ENCODE measurements at regions not wholly inside any gene's neighbourhood (a gene's known extent, or its start where the extent isn't known, plus 50 kb on each side); places are given as distances from the start of the nearest gene placed in this dataset.

DNA sequence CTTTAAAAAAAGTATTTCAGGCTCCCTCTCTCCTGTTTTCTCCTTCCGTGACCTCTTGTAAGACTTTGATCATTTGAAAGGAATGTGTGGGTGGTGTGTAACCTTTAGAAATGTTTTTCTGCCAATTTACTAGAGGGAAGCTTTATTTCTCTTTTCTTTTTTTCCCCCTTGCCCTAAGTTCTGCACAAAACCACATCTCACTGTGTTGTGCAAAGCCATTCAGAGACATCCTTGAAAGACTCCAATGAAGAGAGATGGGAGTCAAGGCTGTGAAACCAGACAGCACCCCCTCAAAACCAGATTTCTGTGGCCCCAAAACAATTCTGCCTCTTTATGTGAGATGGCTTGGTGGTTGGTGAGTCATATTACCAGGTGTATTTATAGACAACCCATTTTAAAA, 184.6 kb upstream of the ERBB4 start:
- 65% methylated on average over 1 of the region's 1 CpG for WGBS (ENCODE audit: low lambda C conversion rate)
- CTCF ChIA-PET, result no interaction called here
- DNase-seq, result no peak

DNA sequence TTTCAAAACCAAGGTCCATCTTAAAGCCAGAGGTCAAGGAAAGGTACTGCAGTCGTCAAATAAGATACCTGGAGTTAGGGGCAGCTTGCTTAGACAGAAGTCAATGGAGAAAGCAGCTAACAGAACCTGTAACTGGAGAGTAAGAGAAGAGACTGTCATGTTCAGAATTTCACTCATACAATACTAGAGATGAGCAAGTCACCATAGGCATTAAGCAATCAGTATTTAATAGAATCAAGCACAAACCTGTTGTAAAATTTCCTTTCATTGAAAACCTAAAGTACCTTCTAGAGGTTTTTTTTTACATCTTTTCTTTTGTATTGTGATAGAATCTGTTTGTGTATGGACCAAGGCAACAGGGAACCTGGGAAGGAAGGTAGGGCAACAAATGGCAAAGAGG, 183.4 kb upstream of the ERBB4 start:
- Histone ChIP-seq H4K20me1 (ENCODE audit: insufficient read depth) (no peaks in the 10 kb centered on the region), H3F3A (replicated peaks; ENCODE audit: insufficient read depth) (no peaks in the 10 kb centered on the region), H3K27ac (ENCODE audit: low read depth in 2 of 2, low read length in 1 of 2) (no peak overlapping the region), H3K9me2 (no peaks in the 10 kb centered on the region), H3K4me1 (ENCODE audit: control insufficient read depth in 1 of 2, insufficient read depth in 2 of 2, low read depth in 1 of 2, low read length in 1 of 2) (no peaks in the 10 kb centered on the region), H3K4me2 (no peak overlapping the region), H3K27me3 (ENCODE audit: insufficient read depth) (no peaks in the 10 kb centered on the region), H3K4me3 (ENCODE audit: low read depth in 2 of 2, low read length in 1 of 2) (no peak overlapping the region), H2AFZ (ENCODE audit: low read depth) (no peak overlapping the region), H3K36me3 (replicated peaks in 1 of 2; ENCODE audit: control insufficient read depth in 1 of 2, insufficient read depth in 2 of 2, low read length in 1 of 2) (no peaks in the 10 kb centered on the region), H3K9ac (no peak overlapping the region), H3K79me2 (ENCODE audit: insufficient read depth) (no peaks in the 10 kb centered on the region), H3K9me3 (no peaks in the 10 kb centered on the region)
- no peak for DNase-seq
- POLR2A ChIA-PET, result no interaction called here
- TF ChIP-seq, protein P1, sequence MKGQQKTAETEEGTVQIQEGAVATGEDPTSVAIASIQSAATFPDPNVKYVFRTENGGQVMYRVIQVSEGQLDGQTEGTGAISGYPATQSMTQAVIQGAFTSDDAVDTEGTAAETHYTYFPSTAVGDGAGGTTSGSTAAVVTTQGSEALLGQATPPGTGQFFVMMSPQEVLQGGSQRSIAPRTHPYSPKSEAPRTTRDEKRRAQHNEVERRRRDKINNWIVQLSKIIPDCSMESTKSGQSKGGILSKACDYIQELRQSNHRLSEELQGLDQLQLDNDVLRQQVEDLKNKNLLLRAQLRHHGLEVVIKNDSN (IDR thresholded peaks at IDR 0.05; ENCODE audit: borderline replicate concordance, low read depth), result no peak
- TF ChIP-seq RAD21 (IDR thresholded peaks at IDR 0.05; ENCODE audit: low read length) (no peak), TAF1 (IDR thresholded peaks at IDR 0.05; ENCODE audit: borderline replicate concordance, low read depth, low read length) (no peak), RFX5 (IDR thresholded peaks at IDR 0.05; ENCODE audit: low read length) (no peak), ELF1 (IDR thresholded peaks at IDR 0.05) (no peak), NFIC (IDR thresholded peaks at IDR 0.05; ENCODE audit: borderline replicate concordance) (no peak)
- TF ChIP-seq, protein P2, sequence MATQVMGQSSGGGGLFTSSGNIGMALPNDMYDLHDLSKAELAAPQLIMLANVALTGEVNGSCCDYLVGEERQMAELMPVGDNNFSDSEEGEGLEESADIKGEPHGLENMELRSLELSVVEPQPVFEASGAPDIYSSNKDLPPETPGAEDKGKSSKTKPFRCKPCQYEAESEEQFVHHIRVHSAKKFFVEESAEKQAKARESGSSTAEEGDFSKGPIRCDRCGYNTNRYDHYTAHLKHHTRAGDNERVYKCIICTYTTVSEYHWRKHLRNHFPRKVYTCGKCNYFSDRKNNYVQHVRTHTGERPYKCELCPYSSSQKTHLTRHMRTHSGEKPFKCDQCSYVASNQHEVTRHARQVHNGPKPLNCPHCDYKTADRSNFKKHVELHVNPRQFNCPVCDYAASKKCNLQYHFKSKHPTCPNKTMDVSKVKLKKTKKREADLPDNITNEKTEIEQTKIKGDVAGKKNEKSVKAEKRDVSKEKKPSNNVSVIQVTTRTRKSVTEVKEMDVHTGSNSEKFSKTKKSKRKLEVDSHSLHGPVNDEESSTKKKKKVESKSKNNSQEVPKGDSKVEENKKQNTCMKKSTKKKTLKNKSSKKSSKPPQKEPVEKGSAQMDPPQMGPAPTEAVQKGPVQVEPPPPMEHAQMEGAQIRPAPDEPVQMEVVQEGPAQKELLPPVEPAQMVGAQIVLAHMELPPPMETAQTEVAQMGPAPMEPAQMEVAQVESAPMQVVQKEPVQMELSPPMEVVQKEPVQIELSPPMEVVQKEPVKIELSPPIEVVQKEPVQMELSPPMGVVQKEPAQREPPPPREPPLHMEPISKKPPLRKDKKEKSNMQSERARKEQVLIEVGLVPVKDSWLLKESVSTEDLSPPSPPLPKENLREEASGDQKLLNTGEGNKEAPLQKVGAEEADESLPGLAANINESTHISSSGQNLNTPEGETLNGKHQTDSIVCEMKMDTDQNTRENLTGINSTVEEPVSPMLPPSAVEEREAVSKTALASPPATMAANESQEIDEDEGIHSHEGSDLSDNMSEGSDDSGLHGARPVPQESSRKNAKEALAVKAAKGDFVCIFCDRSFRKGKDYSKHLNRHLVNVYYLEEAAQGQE (IDR thresholded peaks at IDR 0.05; ENCODE audit: low read depth, low read length), result no peak
- TF ChIP-seq, protein P3, sequence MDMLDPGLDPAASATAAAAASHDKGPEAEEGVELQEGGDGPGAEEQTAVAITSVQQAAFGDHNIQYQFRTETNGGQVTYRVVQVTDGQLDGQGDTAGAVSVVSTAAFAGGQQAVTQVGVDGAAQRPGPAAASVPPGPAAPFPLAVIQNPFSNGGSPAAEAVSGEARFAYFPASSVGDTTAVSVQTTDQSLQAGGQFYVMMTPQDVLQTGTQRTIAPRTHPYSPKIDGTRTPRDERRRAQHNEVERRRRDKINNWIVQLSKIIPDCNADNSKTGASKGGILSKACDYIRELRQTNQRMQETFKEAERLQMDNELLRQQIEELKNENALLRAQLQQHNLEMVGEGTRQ (IDR thresholded peaks at IDR 0.05; ENCODE audit: borderline replicate concordance, low read depth, low read length), result no peak
- CTCF ChIA-PET, result no interaction called here
- 57% methylated on average over 1 of the region's 1 CpG for WGBS (ENCODE audit: low lambda C conversion rate)

More for the DNA sequence above, 184.6 kb upstream of the ERBB4 start:
- no peaks in the 10 kb centered on the region for H3K9me3 ChIP-seq
- no peak for TF ChIP-seq GABPA (IDR thresholded peaks at IDR 0.05; ENCODE audit: low read depth)
- no peak for TF ChIP-seq MXI1 (IDR thresholded peaks at IDR 0.05; ENCODE audit: low read depth, low read length)
- no peak for TF ChIP-seq SIN3A (IDR thresholded peaks at IDR 0.05; ENCODE audit: borderline replicate concordance, low read depth, low read length)
- no peaks in the 10 kb centered on the region for H3K79me2 ChIP-seq (ENCODE audit: insufficient read depth)
- H3K9me2 ChIP-seq, result no peaks in the 10 kb centered on the region
- H3K4me3 ChIP-seq (ENCODE audit: low read depth in 2 of 2, low read length in 1 of 2), result no peak overlapping the region
- no peaks in the 10 kb centered on the region for H3K4me1 ChIP-seq (ENCODE audit: control insufficient read depth in 1 of 2, insufficient read depth in 2 of 2, low read depth in 1 of 2, low read length in 1 of 2)
- POLR2A ChIA-PET, result no interaction called here
- H3K27me3 ChIP-seq (ENCODE audit: insufficient read depth), result no peaks in the 10 kb centered on the region
- H3K36me3 ChIP-seq (replicated peaks in 1 of 2; ENCODE audit: control insufficient read depth in 1 of 2, insufficient read depth in 2 of 2, low read length in 1 of 2), result no peaks in the 10 kb centered on the region
- H4K20me1 ChIP-seq (ENCODE audit: insufficient read depth), result no peaks in the 10 kb centered on the region
- H2AFZ ChIP-seq (ENCODE audit: low read depth), result no peak overlapping the region
- H3F3A ChIP-seq (replicated peaks; ENCODE audit: insufficient read depth), result no peaks in the 10 kb centered on the region
- no peak overlapping the region for H3K27ac ChIP-seq (ENCODE audit: low read depth in 2 of 2, low read length in 1 of 2)
- H3K4me2 ChIP-seq, result no peak overlapping the region
- H3K9ac ChIP-seq, result no peak overlapping the region
